Breast epithelium (tissue), 4 donors: ENCODE measurements at regions not wholly inside any gene's neighbourhood (a gene's known extent, or its start where the extent isn't known, plus 50 kb on each side); places are given as distances from the start of the nearest gene placed in this dataset.
"Not testable (repeated sequence)": the region's sequence is repeated elsewhere in the genome, so short reads cannot be mapped to it uniquely, and the experiment has no call there.

ENCODE experiments used
- DNase-seq, 2 donors: peaks; one replicate each; pipeline ENCODE4 v3.0.0-alpha.2; 2019; ENCODE audit warnings: low spot score in 2 of 2
- H3K27ac ChIP-seq, 2 donors: fragments of 200-600 bp; sonication (generic) in 1 of 2; one replicate each; pipeline ENCODE4 v1.5.1; 2016 to 2019; ENCODE audit warnings: mild to moderate bottlenecking in 1 of 2
- H3K27me3 ChIP-seq, 2 donors: fragments of 200-600 bp; sonication (generic) in 1 of 2; one replicate each; pipeline versions ENCODE4 v1.5.1 to v1.6.0; 2017 to 2019; ENCODE audit warnings: control low read depth in 1 of 2, mild to moderate bottlenecking in 1 of 2
- H3K36me3 ChIP-seq: fragments of 200-600 bp; one replicate; pipeline ENCODE4 v1.5.1; 2019
- H3K4me1 ChIP-seq, 2 donors: fragments of 200-600 bp; sonication (generic); one replicate each; pipeline ENCODE4 v1.5.1; 2016 to 2019; ENCODE audit warnings: control low read depth in 1 of 2
- H3K4me3 ChIP-seq, 3 donors: fragments of 200-600 bp; sonication (generic); 1 replicate in 2 of 3; 2 replicates in 1 of 3; pipeline ENCODE4 v1.5.1; 2016 to 2019; ENCODE audit warnings: mild to moderate bottlenecking in 3 of 3, moderate library complexity in 2 of 3
- H3K9me3 ChIP-seq, 2 donors: fragments of 200-600 bp; sonication (generic) in 1 of 2; one replicate each; pipeline ENCODE4 v1.5.1; 2016 to 2019; ENCODE audit warnings: control low read depth in 1 of 2
- POLR2A ChIP-seq: fragments of 450-650 bp; IDR thresholded peaks from one replicate; pipeline ENCODE4 v1.6.1; 2016; ENCODE audit warnings: antibody characterized with exemption, mild to moderate bottlenecking, moderate library complexity
- POLR2AphosphoS5 ChIP-seq, 3 donors: sonication (generic); formaldehyde crosslinking; IDR thresholded peaks; one replicate each; pipeline ENCODE4 v1.6.1; 2017; ENCODE audit warnings: antibody characterized with exemption in 3 of 3
- intact Hi-C: fragments of 100-400 bp; cut with DNase I; formaldehyde crosslinking; loops from one replicate; pipeline ENCODE4 v1.15.1; 2023; ENCODE audit warnings: low total_unique reads
- TF ChIP-seq, protein P1 (sequence below), 3 donors: fragments of 450-650 bp; IDR thresholded peaks; one replicate each; pipeline ENCODE4 v1.5.1; 2016 to 2017; ENCODE audit warnings: antibody characterized with exemption in 3 of 3, mild to moderate bottlenecking in 3 of 3, moderate library complexity in 3 of 3

- Histone ChIP-seq H3K4me1 (no peaks in the 10 kb centered on the region), H3K9me3 (no peaks in the 10 kb centered on the region), H3K36me3 (no peaks in the 10 kb centered on the region), H3K4me3 (no peak overlapping the region), H3K27me3 (no peaks in the 10 kb centered on the region), H3K27ac (no peak overlapping the region)
- no peak for DNase-seq
- intact Hi-C loops, result no loop called here
- no peak for TF ChIP-seq POLR2AphosphoS5 (IDR thresholded peaks at IDR 0.05)
- TF ChIP-seq POLR2A, result no peak
- TF ChIP-seq, protein P1, sequence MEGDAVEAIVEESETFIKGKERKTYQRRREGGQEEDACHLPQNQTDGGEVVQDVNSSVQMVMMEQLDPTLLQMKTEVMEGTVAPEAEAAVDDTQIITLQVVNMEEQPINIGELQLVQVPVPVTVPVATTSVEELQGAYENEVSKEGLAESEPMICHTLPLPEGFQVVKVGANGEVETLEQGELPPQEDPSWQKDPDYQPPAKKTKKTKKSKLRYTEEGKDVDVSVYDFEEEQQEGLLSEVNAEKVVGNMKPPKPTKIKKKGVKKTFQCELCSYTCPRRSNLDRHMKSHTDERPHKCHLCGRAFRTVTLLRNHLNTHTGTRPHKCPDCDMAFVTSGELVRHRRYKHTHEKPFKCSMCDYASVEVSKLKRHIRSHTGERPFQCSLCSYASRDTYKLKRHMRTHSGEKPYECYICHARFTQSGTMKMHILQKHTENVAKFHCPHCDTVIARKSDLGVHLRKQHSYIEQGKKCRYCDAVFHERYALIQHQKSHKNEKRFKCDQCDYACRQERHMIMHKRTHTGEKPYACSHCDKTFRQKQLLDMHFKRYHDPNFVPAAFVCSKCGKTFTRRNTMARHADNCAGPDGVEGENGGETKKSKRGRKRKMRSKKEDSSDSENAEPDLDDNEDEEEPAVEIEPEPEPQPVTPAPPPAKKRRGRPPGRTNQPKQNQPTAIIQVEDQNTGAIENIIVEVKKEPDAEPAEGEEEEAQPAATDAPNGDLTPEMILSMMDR (IDR thresholded peaks at IDR 0.05), result no peak
Observed at GRCh38 chr4:30208731-30209435, 511.3 kb upstream of the PCDH7 start.

DNA sequence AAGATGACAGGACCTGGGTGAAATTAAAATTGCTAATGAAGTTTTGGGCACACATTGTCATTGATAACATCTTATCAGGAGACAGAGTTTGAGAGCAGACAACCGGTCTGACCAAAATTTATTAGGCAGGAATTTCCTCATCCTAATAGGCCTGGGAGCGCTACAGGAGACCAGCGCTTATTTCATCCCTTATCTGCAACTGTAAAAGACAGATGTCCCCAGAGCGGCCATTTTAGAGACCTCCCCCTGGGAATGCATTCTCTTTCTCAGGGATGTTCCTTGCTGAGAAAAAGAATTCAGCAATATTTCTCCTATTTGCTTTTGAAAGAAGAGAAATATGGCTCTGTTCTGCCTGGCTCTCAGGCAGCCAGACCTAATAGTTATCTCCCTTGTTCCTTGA, 504.2 kb upstream of the PCDH7 start:
- intact Hi-C loops, H3K27me3 ChIP-seq, H3K27ac ChIP-seq, H3K36me3 ChIP-seq, H3K4me1 ChIP-seq, DNase-seq, H3K4me3 ChIP-seq: not testable (repeated sequence)
- peaks cover 4 to 20% of the 10 kb centered on the region in 2 donors for H3K9me3 ChIP-seq

DNA sequence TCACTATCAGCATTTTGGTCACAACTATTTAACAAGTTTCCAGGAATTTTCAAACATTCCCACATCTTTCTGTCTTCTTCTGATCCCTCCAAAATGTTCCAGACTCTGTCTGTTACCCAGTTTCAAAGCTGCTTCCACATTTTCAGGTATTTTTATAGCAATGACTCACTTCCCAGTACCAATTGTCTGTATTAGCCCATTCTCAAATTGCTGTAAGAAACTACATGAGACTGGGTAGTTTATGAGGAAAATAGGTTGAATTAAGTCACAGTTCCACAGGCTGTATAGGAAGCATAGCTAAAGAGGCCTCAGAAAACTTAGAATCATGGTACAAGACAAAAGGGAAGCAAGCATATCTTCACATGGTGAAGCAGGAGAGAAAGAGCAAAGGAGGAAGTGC, 475.0 kb upstream of the PCDH7 start:
- Histone ChIP-seq H3K27ac (no peak overlapping the region), H3K4me1 (no peaks in the 10 kb centered on the region), H3K36me3 (no peaks in the 10 kb centered on the region), H3K4me3 (no peak overlapping the region), H3K9me3 (peaks cover 0 to 16% of the 10 kb centered on the region in 2 donors), H3K27me3 (no peaks in the 10 kb centered on the region)
- TF ChIP-seq POLR2AphosphoS5 (IDR thresholded peaks at IDR 0.05) (no peak), POLR2A (no peak)
- TF ChIP-seq, protein P1 (IDR thresholded peaks at IDR 0.05), result no peak
- DNase-seq, result no peak
- intact Hi-C loops, result no loop called here

- peaks cover 0 to 13% of the 10 kb centered on the region in 2 donors for H3K9me3 ChIP-seq
- no peak overlapping the region for H3K27ac ChIP-seq
- H3K27me3 ChIP-seq, result no peaks in the 10 kb centered on the region
- intact Hi-C loops, result no loop called here
- DNase-seq, result no peak
- TF ChIP-seq POLR2A (no peak), POLR2AphosphoS5 (IDR thresholded peaks at IDR 0.05) (no peak)
- TF ChIP-seq, protein P1 (IDR thresholded peaks at IDR 0.05), result no peak
- H3K4me1 ChIP-seq, result no peaks in the 10 kb centered on the region
- no peaks in the 10 kb centered on the region for H3K36me3 ChIP-seq
- no peak overlapping the region for H3K4me3 ChIP-seq
Observed at GRCh38 chr4:30256116-30256832, 463.9 kb upstream of the PCDH7 start.

DNA sequence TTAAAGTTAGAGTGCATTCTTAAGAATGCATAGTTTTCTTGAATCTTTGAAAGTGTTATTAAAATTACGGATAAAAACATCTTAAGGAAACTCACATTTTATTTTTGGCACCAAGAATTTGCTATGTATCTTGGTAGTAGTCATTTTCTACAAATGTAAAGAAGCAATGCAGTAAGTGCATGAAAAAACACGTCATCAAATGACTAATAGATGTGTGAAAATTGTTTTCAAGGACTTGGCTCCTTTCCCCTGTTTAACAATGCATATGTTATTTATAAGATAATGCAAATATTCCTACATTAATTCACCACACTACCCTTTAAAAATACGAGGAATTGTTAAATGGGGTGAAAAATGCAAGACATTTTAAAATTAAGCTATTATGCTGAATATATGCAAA, 461.2 kb upstream of the PCDH7 start:
- intact Hi-C loops, result no loop called here

More for the DNA sequence above, 461.2 kb upstream of the PCDH7 start:
- no peak for DNase-seq
- TF ChIP-seq POLR2AphosphoS5 (IDR thresholded peaks at IDR 0.05) (no peak), POLR2A (no peak)
- TF ChIP-seq, protein P1 (IDR thresholded peaks at IDR 0.05), result no peak
- Histone ChIP-seq H3K4me1 (no peaks in the 10 kb centered on the region), H3K36me3 (no peaks in the 10 kb centered on the region), H3K4me3 (no peak overlapping the region), H3K27me3 (no peaks in the 10 kb centered on the region), H3K9me3 (peaks cover 0 to 2% of the 10 kb centered on the region in 2 donors), H3K27ac (no peak overlapping the region)
